Endothelial cell of umbilical vein (primary cell): ENCODE measurements at regions not wholly inside any gene's neighbourhood (a gene's known extent, or its start where the extent isn't known, plus 50 kb on each side); places are given as distances from the start of the nearest gene placed in this dataset.

Experiments used
- CTCF ChIP-seq, 2 donors: IDR thresholded peaks; 1 replicate in 1 of 2; 2 replicates in 1 of 2; pipeline ENCODE4 v1.5.1; 2011; ENCODE audit warnings: low read length in 2 of 2, mild to moderate bottlenecking in 2 of 2, moderate library complexity in 2 of 2, control low read depth in 1 of 2, inconsistent platforms in 1 of 2, low read depth in 1 of 2; ENCODE audit not compliant: insufficient read depth in 1 of 2; ENCODE audit errors: extremely low read depth in 1 of 2
- EZH2 ChIP-seq: IDR thresholded peaks from 2 replicates; pipeline ENCODE4 v1.6.1; 2012; ENCODE audit warnings: borderline replicate concordance, low read depth, mild to moderate bottlenecking, moderate library complexity, low read length, inconsistent platforms; ENCODE audit not compliant: severe bottlenecking
- GATA2 ChIP-seq: IDR thresholded peaks from 2 replicates; pipeline ENCODE4 v1.7.0; 2011; ENCODE audit warnings: low read depth, mild to moderate bottlenecking, moderate library complexity, mixed read lengths, low read length; ENCODE audit not compliant: insufficient read length, insufficient read depth
- JUN ChIP-seq: IDR thresholded peaks from 2 replicates; pipeline ENCODE4 v1.6.1; 2011; ENCODE audit warnings: borderline replicate concordance, low read depth; ENCODE audit not compliant: insufficient read length, insufficient read depth
- MAX ChIP-seq: IDR thresholded peaks from 2 replicates; pipeline ENCODE4 v1.6.1; 2011; ENCODE audit not compliant: insufficient read depth, insufficient read length
- MYC ChIP-seq: IDR thresholded peaks from one replicate; pipeline ENCODE4 v1.6.1; 2011; ENCODE audit warnings: mild to moderate bottlenecking, low read depth, low read length
- POLR2A ChIP-seq: IDR thresholded peaks from 2 replicates; pipeline ENCODE4 v1.6.1; 2012; ENCODE audit warnings: low read depth, mild to moderate bottlenecking, control low read depth, low read length
- POLR2AphosphoS5 ChIP-seq: IDR thresholded peaks from 2 replicates; pipeline ENCODE4 v1.6.1; 2012; ENCODE audit warnings: low read depth, mild to moderate bottlenecking, control low read depth, low read length, moderate library complexity; ENCODE audit not compliant: insufficient read depth

- no peak for TF ChIP-seq MYC
- no peak for TF ChIP-seq CTCF (IDR thresholded peaks at IDR 0.05; ENCODE audit: extremely low read depth in 1 of 2, insufficient read depth in 1 of 2, low read depth in 1 of 2, low read length in 2 of 2)
- TF ChIP-seq POLR2A = no peak
- TF ChIP-seq POLR2AphosphoS5 = no peak
- no peak for TF ChIP-seq EZH2
- no peak for TF ChIP-seq GATA2
- no peak for TF ChIP-seq MAX
- no peak for TF ChIP-seq JUN
These were observed 603.0 kb downstream of the BUD13 start for GRCh38 chr11:116169776-116170175.
